GM20000 (cell line): ENCODE measurements at regions not wholly inside any gene's neighbourhood (a gene's known extent, or its start where the extent isn't known, plus 50 kb on each side); places are given as distances from the start of the nearest gene placed in this dataset.

Experiments
- DNase-seq: peaks from one replicate; pipeline ENCODE4 v3.0.0; 2012; ENCODE audit warnings: low spot score
- CTCF ChIP-seq: IDR thresholded peaks from 2 replicates; pipeline ENCODE4 v1.5.1; 2012; ENCODE audit warnings: mild to moderate bottlenecking, control low read depth; ENCODE audit errors: extremely low read depth, missing control alignments

- TF ChIP-seq CTCF, result no peak
- DNase-seq, result no peak
Measured at GRCh38 chr10:78932054-78932386, 136.7 kb upstream of the ZMIZ1 start.

DNA sequence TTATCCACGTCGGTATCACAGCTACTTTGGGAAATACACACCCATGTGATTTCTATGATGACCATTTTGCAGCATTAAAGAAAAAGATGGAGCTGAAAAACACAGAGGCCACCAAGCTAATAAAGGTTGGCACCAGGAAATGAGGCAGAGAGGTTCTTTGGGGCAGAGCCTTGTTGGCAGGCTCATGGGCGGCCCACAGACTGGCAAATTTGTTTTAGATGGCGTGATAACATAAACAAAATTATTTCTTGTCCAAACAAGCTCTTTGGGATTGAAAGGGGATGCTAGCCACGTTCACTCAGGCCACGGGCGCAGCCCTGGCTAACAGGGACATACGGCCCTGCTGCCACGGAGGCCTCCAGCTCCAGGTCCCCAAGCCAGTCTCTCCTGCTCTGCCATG, 135.9 kb upstream of the ZMIZ1 start:
- no peak for TF ChIP-seq CTCF
- DNase-seq, result no peak

DNA sequence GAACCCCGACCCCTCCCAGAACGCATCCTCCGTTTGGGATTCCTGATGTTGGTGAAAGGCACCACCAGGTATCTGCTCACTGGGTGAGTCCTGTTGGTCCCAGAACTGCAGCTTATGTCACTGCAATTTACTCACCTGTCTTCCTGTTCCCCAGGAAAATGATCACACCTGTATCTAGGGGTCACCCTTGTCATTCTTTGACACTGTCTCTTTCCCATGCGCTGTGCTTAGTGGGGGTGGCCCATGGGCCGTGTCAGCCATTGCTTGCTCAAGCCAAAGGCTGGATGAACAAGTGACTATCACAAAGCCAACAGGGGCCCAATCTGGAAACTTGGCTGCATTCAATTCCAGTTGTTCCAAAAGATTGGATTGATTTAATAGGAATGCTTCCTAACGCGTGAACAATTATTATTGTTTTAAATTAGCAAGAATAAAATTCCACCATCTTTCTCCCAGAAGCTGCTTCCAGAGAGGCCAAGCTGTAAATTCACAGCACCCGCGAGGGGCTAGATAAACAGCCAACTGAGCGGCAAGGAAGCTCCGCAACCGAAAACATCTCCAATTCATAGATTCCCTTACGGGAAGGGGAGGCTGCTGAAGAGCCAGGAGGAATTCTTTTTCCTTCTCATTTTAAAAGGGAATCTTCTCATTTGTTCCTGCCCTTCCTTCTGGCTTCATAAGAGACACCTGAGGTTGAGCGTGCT, 134.8 kb upstream of the ZMIZ1 start:
- TF ChIP-seq CTCF, result no peak
- no peak for DNase-seq

GRCh38 chr10:78934532-78934898, 134.3 kb upstream of the ZMIZ1 start:
- no peak for DNase-seq
- no peak for TF ChIP-seq CTCF

- no peak for TF ChIP-seq CTCF
- no peak for DNase-seq
Measured at GRCh38 chr10:78934994-78935602, 133.7 kb upstream of the ZMIZ1 start.

- no peak for TF ChIP-seq CTCF
- DNase-seq, result no peak
Measured at GRCh38 chr10:78935697-78936407, 132.9 kb upstream of the ZMIZ1 start.
